ENCODE measurements at regions not wholly inside any gene's neighbourhood (a gene's known extent, or its start where the extent isn't known, plus 50 kb on each side); places are given as distances from the start of the nearest gene placed in this dataset.

DNA sequence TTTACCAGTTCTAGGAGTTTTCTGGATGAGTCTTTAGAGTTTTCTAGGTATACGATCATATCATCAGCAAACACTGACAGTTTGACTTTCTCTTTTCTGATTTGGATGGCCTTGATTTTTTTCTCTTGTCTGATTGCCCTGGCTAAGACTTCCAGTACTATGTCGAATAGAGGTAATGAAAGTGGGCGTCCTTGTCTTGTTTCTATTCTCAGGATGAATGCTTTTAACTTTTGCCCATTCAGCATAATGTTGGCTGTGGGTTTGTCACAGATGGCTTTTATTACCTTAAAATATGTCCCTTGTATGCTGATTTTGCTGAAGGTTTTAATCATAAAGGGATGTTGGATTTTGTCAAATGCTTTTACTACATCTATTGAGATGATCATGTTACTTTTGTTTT lies 223.2 kb upstream of the COBL start:
- H3K4me3 ChIP-seq (ENCODE audit: extremely low read depth in 1 of 4, insufficient read depth in 2 of 4, low read depth in 3 of 4, low read length in 4 of 4) = no peak overlapping the region

More for the DNA sequence above, 223.2 kb upstream of the COBL start:
- H3K27me3 ChIP-seq (replicated peaks in 1 of 4; ENCODE audit: control insufficient read depth in 3 of 4, extremely low read depth in 1 of 4, insufficient read depth in 3 of 4, low read length in 3 of 4) = no peaks in the 10 kb centered on the region
- H4K91ac ChIP-seq (replicated peaks; ENCODE audit: insufficient read length, low read length) = no peak overlapping the region
- no peak overlapping the region for H3K56ac ChIP-seq (replicated peaks; ENCODE audit: insufficient read length, low read depth, low read length)
- no peak overlapping the region for H2AK5ac ChIP-seq (ENCODE audit: low read depth, low read length)
- H2BK20ac ChIP-seq (ENCODE audit: low read length) = no peak overlapping the region
- CTCF ChIA-PET (ENCODE audit: partially characterized antibody) = no interaction called here
- peaks cover 4 to 6% of the 10 kb centered on the region in 2 experiments; a peak in 1 of 4 replicates for H3K9me3 ChIP-seq (ENCODE audit: insufficient read depth in 2 of 2, low read depth in 1 of 2, low read length in 1 of 2)
- H3K18ac ChIP-seq (ENCODE audit: extremely low read depth, low read length) = no peak overlapping the region
- no peak overlapping the region for H3K27ac ChIP-seq (ENCODE audit: low read depth, low read length)
- no peak overlapping the region for H2BK15ac ChIP-seq (ENCODE audit: low read length)
- H3K23me2 ChIP-seq (ENCODE audit: low read depth, low read length) = no peaks in the 10 kb centered on the region
- no peak overlapping the region for H3K4ac ChIP-seq (replicated peaks; ENCODE audit: insufficient read length, low read depth, low read length)
- POLR2A ChIA-PET (ENCODE audit: partially characterized antibody) = no interaction called here
- no peak overlapping the region for H2BK12ac ChIP-seq (ENCODE audit: low read depth, low read length)
- H3K79me1 ChIP-seq (ENCODE audit: low read depth, low read length) = no peaks in the 10 kb centered on the region
- no peak overlapping the region for H3K9ac ChIP-seq (replicated peaks in 1 of 4; ENCODE audit: extremely low read depth in 1 of 4, low read depth in 3 of 4, low read length in 3 of 4)
- H2BK120ac ChIP-seq (replicated peaks; ENCODE audit: low read depth, low read length) = no peak overlapping the region
- H4K20me1 ChIP-seq (replicated peaks in 1 of 2; ENCODE audit: control insufficient read depth in 1 of 2, insufficient read depth in 2 of 2, low read length in 2 of 2) = no peaks in the 10 kb centered on the region
- H3K4me1 ChIP-seq (replicated peaks in 1 of 4; ENCODE audit: control insufficient read depth in 3 of 4, insufficient read depth in 4 of 4, low read length in 3 of 4) = no peaks in the 10 kb centered on the region
- no peak overlapping the region for H4K5ac ChIP-seq (ENCODE audit: insufficient read length, low read depth, low read length)
- H3K79me2 ChIP-seq (ENCODE audit: control insufficient read depth in 1 of 2, insufficient read depth in 2 of 2, low read length in 2 of 2) = no peaks in the 10 kb centered on the region
- no peak overlapping the region for H3K23ac ChIP-seq (ENCODE audit: insufficient read length)
- no peak overlapping the region for H2BK5ac ChIP-seq (ENCODE audit: low read depth, low read length)
- no peak for DNase-seq (ENCODE audit: low read depth in 1 of 2, low spot score in 2 of 2)
- WGBS, 2 experiments (ENCODE audit: extremely low coverage in 1 of 2, insufficient coverage in 1 of 2, insufficient read length in 1 of 2, insufficient replicate concordance in 2 of 2, low coverage in 1 of 2, low lambda C conversion rate in 2 of 2, missing lambda C conversion rate in 1 of 2) = 88% methylated on average over 3 of the region's 3 CpGs; no CpG with 5 or more reads in 1 of the 2 experiments
- TF ChIP-seq ASH2L (IDR thresholded peaks at IDR 0.05; ENCODE audit: low read length) = no peak
- TF ChIP-seq YY1 (IDR thresholded peaks at IDR 0.05; ENCODE audit: low read depth, low read length) = no peak
- TF ChIP-seq CTCF (IDR thresholded peaks at IDR 0.05; ENCODE audit: control extremely low read depth in 1 of 3, insufficient read depth in 1 of 3, low read depth in 1 of 3, low read length in 3 of 3) = no peak
- TF ChIP-seq JUND (IDR thresholded peaks at IDR 0.05; ENCODE audit: low read length) = no peak
- TF ChIP-seq SUZ12 (IDR thresholded peaks at IDR 0.05; ENCODE audit: low read length) = no peak
- TF ChIP-seq TAF1 (IDR thresholded peaks at IDR 0.05; ENCODE audit: low read depth, low read length) = no peak
- TF ChIP-seq, protein P1, sequence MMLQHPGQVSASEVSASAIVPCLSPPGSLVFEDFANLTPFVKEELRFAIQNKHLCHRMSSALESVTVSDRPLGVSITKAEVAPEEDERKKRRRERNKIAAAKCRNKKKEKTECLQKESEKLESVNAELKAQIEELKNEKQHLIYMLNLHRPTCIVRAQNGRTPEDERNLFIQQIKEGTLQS (IDR thresholded peaks at IDR 0.05; ENCODE audit: insufficient read depth, low read depth, low read length) = no peak
- no peak for TF ChIP-seq RBBP5 (IDR thresholded peaks at IDR 0.05; ENCODE audit: borderline replicate concordance, low read depth, low read length)
- no peak for TF ChIP-seq CREB1 (IDR thresholded peaks at IDR 0.05)
- TF ChIP-seq CEBPB (IDR thresholded peaks at IDR 0.05; ENCODE audit: low read depth, low read length) = no peak
- no peak for TF ChIP-seq KDM5A (IDR thresholded peaks at IDR 0.05; ENCODE audit: low read length)
- FAIRE-seq = no peak
- no peak overlapping the region for H2AFZ ChIP-seq (ENCODE audit: low read length)
- no peaks in the 10 kb centered on the region for H3K36me3 ChIP-seq (ENCODE audit: control insufficient read depth in 2 of 4, insufficient read depth in 4 of 4, low read length in 3 of 4)
- no peak overlapping the region for H4K8ac ChIP-seq (ENCODE audit: extremely low read depth, insufficient read depth, low read length)
- H3K4me2 ChIP-seq (ENCODE audit: insufficient read depth in 1 of 2, low read depth in 2 of 2, low read length in 2 of 2) = no peak overlapping the region
- no peak overlapping the region for H3K14ac ChIP-seq (ENCODE audit: insufficient read length)

Data from H1 (cell line).